ENCODE measurements at regions not wholly inside any gene's neighbourhood (a gene's known extent, or its start where the extent isn't known, plus 50 kb on each side); places are given as distances from the start of the nearest gene placed in this dataset.

- no peak for DNase-seq
These were observed 303.9 kb downstream of the NOVA1 start for GRCh38 chr14:26293909-26294308.

DNA sequence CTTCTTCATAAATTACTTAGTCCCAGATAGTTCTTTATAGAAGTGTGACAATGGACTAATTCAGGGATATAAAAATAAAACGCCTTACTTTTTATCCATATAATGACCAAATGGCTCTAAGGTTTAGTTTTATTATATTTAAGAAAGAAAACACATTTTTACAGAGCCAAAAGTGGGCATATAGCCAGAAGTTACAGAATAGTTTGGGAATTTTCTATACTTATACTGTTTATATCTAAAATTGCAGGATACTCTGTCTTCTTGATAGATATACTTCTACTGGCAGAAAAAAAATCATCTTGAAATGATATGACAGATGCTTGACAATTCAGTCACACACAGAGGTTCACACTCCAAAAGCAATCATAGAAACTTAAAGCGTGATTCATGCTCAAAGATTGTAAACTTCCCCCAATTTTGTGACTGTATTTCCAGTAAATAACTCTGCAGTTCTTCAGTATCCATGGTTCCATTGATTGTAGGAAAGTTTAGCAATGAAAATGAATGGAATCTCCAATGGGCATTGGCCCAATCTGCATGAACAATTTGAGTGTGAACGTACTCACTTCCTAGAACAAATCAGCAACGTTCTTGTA is 307.8 kb downstream of the NOVA1 start:
- DNase-seq: no peak

DNA sequence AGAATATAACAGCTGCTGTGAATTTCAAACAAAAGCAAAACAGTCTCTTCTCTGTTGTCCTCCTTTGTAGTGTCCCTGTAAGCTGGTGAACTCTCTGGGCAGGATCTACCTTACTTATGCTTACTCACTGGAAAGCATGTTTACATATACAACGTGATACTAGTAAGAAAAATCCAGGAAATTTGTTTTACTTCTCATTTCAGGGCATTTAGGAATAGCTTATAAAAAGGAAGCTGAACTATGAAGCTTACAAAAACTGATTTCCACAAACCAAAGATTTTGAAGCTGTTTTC is 311.0 kb downstream of the NOVA1 start:
- peak; percentile 73 for DNase-seq

GRCh38 chr14:26286081-26286912 is 311.5 kb downstream of the NOVA1 start:
- DNase-seq: peak; percentile 73

DNA sequence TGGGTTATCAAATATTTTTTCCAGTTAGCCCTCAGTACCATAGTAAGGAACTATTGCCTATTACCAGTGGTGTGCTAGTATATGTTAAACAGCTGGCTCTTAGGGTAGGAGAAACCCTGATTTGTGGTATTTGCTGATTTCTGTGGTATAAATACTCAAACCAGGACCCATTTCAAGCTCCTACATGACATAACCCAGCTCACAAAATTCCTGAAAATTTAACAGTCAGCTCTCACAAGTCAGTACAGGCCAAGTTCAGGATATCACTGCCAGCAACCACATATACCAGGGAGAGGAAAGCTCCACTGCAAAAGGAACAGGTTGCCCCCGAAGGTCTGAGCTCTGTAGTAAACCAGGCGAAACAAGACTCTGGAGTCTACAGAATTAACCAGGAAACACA is 315.3 kb downstream of the NOVA1 start:
- DNase-seq: peak; percentile 60

DNA sequence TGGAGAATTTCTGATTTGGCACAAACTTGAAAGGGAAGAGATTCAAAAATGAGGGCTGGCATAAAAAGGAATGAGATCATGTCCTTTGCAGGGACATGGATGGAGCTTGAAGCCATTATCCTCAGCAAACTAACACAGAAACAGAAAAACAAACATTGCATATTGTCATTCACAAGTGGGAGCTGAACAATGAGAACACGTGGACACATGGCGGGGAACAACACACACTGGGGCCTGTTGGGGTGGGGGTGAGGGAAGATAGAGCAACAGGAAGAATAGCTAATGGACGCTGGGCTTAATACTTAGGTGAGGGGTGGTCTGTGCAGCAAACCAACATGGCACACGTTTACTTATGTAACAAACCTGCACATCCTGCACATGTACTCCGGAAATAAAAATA is 315.8 kb downstream of the NOVA1 start:
- peak; percentile 92 for DNase-seq

DNA sequence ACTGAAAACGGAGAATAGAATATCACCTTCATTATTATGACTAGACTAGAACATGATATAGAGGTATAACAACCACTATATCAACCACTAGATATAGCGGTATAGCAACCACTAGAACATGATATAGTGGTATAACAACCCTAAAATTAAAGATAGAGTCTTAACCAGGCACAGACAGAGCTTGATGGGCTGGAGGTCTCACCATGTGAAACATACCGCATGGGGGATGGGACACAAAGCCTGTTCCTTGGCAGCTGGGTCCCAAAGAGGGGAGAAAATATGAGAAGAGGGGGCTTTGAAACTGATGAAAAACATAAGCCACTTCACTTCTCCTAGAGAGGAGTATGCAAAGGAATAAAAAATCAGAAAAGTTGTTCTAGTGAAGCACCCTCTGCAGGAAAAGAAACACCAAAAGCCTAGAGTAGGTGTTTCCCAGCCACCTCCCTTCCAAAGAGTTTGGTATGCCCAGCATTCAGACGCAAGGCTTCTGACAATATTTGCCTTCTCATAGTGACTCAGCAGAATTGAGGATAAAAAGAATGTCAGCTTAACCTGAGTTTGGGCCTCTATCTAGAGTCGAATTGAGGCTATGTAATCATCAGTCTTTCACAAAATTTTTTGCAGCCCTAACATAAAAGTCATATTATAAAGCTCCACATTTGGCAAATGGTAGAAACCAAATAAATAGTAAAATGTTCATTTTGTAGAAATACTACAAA is 316.4 kb downstream of the NOVA1 start:
- peak; percentile 92 for DNase-seq

DNA sequence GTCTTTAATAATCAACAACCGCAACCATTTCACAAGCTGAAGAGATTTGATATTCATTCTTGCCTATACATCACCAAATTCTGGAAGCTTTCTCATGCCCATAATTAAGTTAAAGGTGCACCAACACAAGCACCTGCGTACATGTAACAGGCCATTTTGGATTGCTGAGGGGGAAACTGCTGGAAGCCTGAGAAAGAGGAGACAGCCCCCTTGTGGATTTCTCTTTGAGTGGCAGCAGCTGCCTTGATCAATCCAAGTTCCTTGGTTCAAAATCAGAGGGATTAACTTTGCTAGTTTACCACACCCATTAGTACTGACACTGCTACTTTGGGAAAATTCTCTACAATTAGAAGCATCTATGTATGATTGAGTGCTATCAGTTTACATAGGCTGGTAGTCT is 321.1 kb downstream of the NOVA1 start:
- DNase-seq: peak; percentile 44

GRCh38 chr14:26265170-26265685 is 332.6 kb downstream of the NOVA1 start:
- no peak for DNase-seq

DNA sequence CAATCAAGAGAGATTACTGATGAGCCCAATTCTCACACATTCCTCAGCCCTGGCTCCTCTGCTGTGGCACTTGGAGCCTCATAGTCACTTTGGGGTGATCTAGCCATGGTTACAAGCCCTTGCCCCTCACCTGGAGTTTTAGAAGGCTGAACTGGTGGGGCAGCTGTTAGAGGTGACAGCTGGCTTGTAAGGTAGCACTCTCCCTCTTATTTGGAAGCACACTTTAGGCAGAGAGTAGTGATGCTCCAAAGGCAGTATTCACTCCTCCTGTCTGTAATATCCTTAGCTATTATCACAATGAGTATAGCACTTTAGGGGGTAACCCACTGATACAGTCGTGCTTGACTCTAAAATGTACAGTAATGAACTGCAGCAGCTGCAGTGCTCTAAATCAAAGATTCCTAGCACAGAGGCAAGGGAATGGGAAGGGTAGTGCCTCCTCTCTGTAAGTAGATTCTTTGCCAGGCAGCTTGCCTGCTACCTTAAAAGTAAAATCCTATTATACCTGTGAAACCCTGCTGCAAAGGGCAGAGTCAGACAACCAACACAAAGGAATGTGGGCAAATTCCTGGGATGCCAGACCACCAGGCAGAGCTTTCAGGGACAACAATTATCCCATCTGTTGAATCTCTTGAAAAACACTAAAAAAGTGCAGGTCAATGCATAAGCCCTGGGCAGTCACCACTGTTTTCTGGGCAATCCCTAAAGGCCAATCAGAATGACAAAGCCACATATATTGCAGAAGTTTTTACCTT is 336.3 kb downstream of the NOVA1 start:
- no peak for DNase-seq

DNA sequence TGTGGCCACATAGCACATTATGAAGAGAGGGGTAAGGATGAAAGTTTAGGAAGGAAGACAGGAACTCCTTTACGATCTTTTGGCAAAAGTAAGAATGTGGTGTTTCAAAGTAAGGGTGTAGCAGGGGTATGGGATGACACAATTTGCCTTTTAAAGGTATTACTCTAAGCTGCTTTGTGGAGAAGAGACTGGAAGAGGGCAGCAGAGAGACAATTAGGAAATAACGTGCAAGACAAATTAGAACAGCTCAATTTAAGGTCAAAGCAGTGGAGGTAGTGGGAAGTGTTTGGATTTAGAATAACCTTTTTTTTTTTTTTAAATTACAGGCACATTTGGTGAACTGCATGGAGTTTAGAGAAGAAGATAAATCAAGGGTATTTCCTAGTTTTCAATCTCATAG is 342.6 kb downstream of the NOVA1 start:
- peak; percentile 25 for DNase-seq

- DNase-seq: no peak
These were observed 345.7 kb downstream of the NOVA1 start for GRCh38 chr14:26252176-26252575.

GRCh38 chr14:26233118-26233517 is 364.7 kb downstream of the NOVA1 start:
- no peak for DNase-seq

GRCh38 chr14:26218861-26219260 is 379.0 kb downstream of the NOVA1 start:
- no peak for DNase-seq

DNA sequence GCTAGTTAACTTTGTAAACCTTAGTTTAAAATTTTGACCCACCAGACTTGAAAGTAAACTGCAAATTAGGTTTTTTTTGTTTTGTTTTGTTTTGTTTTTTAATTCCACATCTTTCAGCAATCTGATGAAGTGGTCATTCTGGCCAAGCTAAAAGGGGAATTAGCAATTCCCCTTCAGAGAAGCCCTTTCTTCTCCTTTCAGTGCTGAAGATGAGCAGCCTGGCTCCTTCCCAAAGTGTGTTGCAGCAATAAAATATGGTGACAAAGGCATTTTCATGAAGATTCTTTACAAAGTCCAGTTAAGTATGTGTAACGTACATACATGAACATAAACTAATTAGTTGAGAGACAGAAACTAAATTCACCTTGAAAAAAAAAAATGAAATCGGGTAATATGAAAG is 380.1 kb downstream of the NOVA1 start:
- no peak for DNase-seq

DNA sequence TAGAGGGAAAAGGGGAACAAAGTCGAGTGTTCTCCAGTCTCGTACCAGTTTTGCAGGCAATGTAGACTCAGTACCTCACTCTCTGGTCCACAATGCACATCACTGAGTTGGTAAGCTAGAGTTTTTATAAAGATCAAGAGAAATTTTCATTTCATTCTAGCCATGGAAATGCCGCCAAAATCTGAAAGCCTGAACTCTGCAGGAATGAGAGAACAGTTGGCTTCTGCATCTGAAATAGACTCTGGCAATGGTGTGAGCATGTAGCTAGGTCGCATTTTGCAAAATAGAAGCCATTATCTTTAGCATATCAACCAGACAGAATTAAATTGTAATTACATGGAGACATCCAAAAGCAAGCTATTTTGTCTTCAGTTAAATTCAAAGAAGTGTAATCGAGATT is 381.0 kb downstream of the NOVA1 start:
- DNase-seq: no peak

DNA sequence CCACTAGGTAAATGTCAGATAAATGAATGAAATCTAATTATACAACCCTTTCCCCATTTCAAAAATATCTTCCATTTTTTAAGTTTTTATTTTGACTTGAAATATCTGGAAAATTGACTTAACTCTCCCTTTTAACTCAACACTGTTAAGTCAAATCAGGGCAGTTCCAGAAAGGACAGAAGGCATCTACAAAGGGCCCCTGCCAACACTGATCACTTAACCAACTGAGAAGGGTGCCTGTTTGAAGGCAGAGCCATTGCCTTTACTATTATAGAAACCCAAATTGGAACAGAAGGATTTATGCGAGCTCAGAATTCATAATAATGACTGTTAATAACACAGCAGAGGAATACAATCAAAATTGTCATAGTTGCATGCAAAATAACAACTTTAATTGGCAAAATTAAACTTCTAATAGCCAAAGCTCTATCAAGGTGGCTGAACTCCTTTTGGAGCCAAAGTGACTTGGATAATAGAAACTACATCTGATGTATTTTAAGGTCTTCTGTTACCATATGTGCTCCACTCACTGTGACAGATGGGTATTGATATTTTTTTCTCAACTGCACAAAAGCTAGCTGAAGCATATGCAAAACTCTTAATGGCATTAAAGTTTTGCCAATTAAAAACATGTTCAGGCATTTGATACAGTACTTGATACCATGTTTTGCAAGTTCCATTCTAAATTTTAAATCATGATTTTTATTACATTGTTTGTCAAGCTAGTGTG is 383.8 kb downstream of the NOVA1 start:
- DNase-seq: no peak

DNA sequence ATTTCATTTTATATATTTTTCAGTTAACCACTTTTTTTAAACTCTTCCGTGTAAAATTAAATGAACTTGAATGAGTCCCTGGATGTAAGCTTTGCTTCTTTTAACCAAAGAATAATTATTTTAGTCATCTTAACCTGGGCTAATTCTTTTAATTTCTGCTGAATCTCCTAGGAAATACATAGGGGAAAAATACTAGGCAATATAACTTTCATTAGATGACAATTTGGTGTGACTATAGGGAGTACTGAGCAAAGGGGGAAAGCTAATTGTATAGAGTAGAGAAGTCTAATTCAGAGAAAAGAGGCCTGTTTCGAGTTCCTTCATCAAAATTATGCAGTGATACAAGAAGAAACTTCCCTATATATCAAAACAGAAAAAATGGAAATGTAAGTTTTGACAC is 388.1 kb downstream of the NOVA1 start:
- DNase-seq: no peak

DNA sequence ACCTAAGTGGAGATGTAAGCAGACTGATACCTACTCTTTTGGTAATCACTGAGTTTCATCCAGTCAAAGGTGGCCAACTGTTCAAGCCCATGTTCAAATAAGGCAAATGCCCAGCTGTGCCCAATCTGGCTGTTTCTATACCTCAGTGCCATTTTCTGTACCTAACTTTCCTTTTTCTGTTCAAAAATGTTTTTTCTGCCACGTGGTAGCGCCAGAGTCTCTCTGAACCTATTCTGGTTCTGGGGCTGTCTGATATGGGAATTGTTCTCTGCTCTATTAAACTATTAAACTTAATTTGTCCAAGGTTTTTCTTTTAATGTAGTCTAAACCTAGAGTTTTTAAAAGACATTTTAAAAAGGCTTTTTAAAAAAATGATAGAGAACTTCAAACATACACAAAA is 391.2 kb downstream of the NOVA1 start:
- peak; percentile 10 for DNase-seq

DNA sequence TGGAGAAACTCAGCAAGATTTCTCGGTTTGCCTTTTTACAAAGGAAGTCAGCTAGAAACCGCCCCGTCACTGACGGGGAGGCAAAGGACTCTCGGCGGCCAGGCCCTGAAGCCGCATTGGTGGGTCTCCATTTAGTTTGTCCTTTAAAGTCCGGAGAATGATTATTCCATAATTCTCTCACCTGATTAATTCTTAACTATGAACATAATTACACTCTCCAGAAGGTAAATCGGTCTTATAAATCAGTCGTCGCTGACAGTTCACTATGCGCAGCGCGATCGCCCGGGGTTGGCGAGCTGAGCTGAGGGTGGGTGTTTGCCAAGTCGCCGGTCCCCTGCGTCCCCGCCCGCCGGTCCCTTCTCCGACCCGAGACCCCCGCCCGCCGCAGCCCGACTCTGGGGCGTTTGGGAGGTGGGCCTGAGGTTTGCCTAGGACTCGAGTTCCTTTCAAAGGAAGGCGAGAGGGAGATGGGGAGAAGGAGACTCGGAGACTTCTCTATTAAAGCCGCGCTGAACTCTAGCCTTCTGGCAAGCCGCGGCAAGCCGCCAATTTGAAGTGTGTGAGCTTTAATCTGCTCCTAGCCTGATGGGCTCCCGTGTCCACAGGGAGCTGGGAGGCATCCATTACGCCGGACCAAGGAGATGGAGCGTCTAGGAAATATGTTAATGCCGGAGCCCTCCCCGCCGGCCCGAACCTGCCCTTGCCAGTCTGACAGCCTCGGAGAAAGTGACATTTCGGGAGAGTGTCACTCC is 392.9 kb downstream of the NOVA1 start:
- DNase-seq: no peak

DNA sequence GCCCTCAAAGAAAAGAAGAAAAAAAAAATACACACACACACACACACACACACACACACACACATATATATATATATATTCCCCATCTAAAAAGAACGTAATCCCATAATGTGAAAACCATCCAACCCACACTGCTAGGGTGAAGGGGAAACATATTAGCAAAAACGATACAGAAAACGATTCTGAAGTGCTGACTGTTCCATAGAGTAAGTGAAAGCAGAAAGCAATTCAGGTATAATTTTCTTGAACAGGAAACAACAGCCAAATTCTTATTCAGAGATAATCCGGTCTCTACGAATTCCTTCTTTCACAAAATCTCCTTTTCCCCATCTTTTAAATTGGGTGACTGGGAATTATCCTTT is 393.5 kb downstream of the NOVA1 start:
- peak; percentile 25 for DNase-seq

- no peak for DNase-seq
These were observed 397.1 kb downstream of the NOVA1 start for GRCh38 chr14:26200687-26201086.
